ENCODE measurements at regions not wholly inside any gene's neighbourhood (a gene's known extent, or its start where the extent isn't known, plus 50 kb on each side); places are given as distances from the start of the nearest gene placed in this dataset.

DNA sequence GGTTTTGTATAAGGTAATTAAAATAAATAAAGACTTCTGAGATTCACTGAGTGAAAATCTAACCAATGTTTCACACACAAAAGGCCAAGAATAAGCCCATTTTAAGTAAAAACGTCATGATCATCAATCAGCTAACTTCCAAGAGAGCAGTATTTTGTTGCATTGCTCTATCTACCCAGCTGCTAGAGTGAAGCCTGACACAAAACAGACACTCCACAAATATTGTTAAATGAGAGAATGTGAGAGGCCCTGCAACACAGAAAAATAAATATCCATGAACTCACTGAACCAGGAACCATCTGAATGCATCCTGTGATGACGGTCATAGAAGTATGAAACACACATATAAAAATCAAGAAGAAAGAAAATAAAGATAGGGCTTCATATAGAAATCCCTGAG, 358.6 kb upstream of the TMTC1 start:
- TF ChIP-seq, protein P1, sequence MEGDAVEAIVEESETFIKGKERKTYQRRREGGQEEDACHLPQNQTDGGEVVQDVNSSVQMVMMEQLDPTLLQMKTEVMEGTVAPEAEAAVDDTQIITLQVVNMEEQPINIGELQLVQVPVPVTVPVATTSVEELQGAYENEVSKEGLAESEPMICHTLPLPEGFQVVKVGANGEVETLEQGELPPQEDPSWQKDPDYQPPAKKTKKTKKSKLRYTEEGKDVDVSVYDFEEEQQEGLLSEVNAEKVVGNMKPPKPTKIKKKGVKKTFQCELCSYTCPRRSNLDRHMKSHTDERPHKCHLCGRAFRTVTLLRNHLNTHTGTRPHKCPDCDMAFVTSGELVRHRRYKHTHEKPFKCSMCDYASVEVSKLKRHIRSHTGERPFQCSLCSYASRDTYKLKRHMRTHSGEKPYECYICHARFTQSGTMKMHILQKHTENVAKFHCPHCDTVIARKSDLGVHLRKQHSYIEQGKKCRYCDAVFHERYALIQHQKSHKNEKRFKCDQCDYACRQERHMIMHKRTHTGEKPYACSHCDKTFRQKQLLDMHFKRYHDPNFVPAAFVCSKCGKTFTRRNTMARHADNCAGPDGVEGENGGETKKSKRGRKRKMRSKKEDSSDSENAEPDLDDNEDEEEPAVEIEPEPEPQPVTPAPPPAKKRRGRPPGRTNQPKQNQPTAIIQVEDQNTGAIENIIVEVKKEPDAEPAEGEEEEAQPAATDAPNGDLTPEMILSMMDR (IDR thresholded peaks at IDR 0.05; ENCODE audit: low read depth, low read length, missing input control): no peak
- TF ChIP-seq, protein P2, sequence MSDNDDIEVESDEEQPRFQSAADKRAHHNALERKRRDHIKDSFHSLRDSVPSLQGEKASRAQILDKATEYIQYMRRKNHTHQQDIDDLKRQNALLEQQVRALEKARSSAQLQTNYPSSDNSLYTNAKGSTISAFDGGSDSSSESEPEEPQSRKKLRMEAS (IDR thresholded peaks at IDR 0.05): no peak
- TF ChIP-seq FOXA1 (IDR thresholded peaks at IDR 0.05) (no peak), GABPA (IDR thresholded peaks at IDR 0.05 in 1 of 2, conservative IDR thresholded peaks at IDR 0.05 in 1 of 2) (no peak), RAD21 (IDR thresholded peaks at IDR 0.05) (no peak), TAF1 (conservative IDR thresholded peaks at IDR 0.05) (no peak)
